ENCODE measurements at regions not wholly inside any gene's neighbourhood (a gene's known extent, or its start where the extent isn't known, plus 50 kb on each side); places are given as distances from the start of the nearest gene placed in this dataset.

- TF ChIP-seq ZBTB10 (CRISPR knock-in tag; IDR thresholded peaks at IDR 0.05; ENCODE audit: borderline replicate concordance) = no peak
- TF ChIP-seq SATB2 (CRISPR knock-in tag; IDR thresholded peaks at IDR 0.05) = no peak
- no peak for TF ChIP-seq ZFP36L1 (CRISPR knock-in tag; IDR thresholded peaks at IDR 0.05)
- TF ChIP-seq ZNF136 (CRISPR knock-in tag; IDR thresholded peaks at IDR 0.05; ENCODE audit: low read depth) = no peak
- TF ChIP-seq ZNF720 (CRISPR knock-in tag; IDR thresholded peaks at IDR 0.05) = no peak
- TF ChIP-seq ZBTB44 (CRISPR knock-in tag; IDR thresholded peaks at IDR 0.05) = no peak
These were observed 420.4 kb upstream of the WWC1 start (continued) for GRCh38 chr5:167871091-167871490.

- no TSS peak for BruUV-seq (replicated peaks)
- H3K4me3 ChIP-seq (replicated peaks in 1 of 3; ENCODE audit: insufficient read depth in 1 of 3, low read depth in 2 of 3, low read length in 3 of 3) = no peak overlapping the region
- 0% methylated on average over 2 of the region's 2 CpGs for WGBS (ENCODE audit: low lambda C conversion rate)
- no peak for DNase-seq (ENCODE audit: low spot score)
- no peak overlapping the region for H3K27ac ChIP-seq (ENCODE audit: extremely low read length, insufficient read depth, low read length)
- no peaks in the 10 kb centered on the region for H3K9me3 ChIP-seq (ENCODE audit: low read length)
- no peaks in the 10 kb centered on the region for H3K27me3 ChIP-seq (ENCODE audit: control insufficient read depth in 1 of 2, insufficient read depth in 2 of 2, low read length in 2 of 2)
- POLR2A ChIA-PET = no interaction called here
- ATAC-seq = no peak
- FAIRE-seq = no peak
- no peaks in the 10 kb centered on the region for H3K79me2 ChIP-seq (ENCODE audit: insufficient read depth, low read length)
- CTCF ChIA-PET (ENCODE audit: low intra/inter-chr PET ratio, low total read pairs) = no interaction called here
- in situ Hi-C loops (cut with HindIII; ENCODE audit: extremely low pct_ligation_motif_present, low pct_unique_long_range_greater_than_20kb) = no loop called here
- H2AFZ ChIP-seq (ENCODE audit: low read length) = no peak overlapping the region
- intact Hi-C loops (cut with micrococcal nuclease; ENCODE audit: unreplicated experiment) = loop anchor here (5.0 kb wide), 1 partner anchor 390 kb away; no protein-coding TSS in a partner anchor
- H3K9ac ChIP-seq (ENCODE audit: insufficient read depth, low read depth, low read length) = no peak overlapping the region
- H3K4me2 ChIP-seq (ENCODE audit: low read depth, low read length) = no peak overlapping the region
- H3K36me3 ChIP-seq (replicated peaks in 1 of 2; ENCODE audit: control insufficient read depth in 1 of 2, insufficient read depth in 2 of 2, low read length in 2 of 2) = no peaks in the 10 kb centered on the region
- no peaks in the 10 kb centered on the region for H3K4me1 ChIP-seq (ENCODE audit: insufficient read depth, low read length)
- no peaks in the 10 kb centered on the region for H4K20me1 ChIP-seq (ENCODE audit: insufficient read depth, low read length)
- TF ChIP-seq NAIF1 (CRISPR knock-in tag; IDR thresholded peaks at IDR 0.05; ENCODE audit: borderline replicate concordance) (no peak), HOXA7 (CRISPR knock-in tag; IDR thresholded peaks at IDR 0.05) (no peak), BRF2 (CRISPR knock-in tag; IDR thresholded peaks at IDR 0.05) (no peak), ZNF513 (CRISPR knock-in tag; conservative IDR thresholded peaks at IDR 0.05) (no peak), CEBPB (IDR thresholded peaks at IDR 0.05; ENCODE audit: borderline replicate concordance, low read depth, low read length) (no peak), ZNF639 (CRISPR knock-in tag; conservative IDR thresholded peaks at IDR 0.05) (no peak), ZNF597 (CRISPR knock-in tag; IDR thresholded peaks at IDR 0.05) (no peak)
These were observed 418.7 kb upstream of the WWC1 start for GRCh38 chr5:167872791-167873190.
